Keratinocyte (primary cell): ENCODE measurements at regions not wholly inside any gene's neighbourhood (a gene's known extent, or its start where the extent isn't known, plus 50 kb on each side); places are given as distances from the start of the nearest gene placed in this dataset.

Experiments
- DNase-seq: peaks from one replicate; pipeline ENCODE4 v3.0.0-alpha.2; 2011; ENCODE audit warnings: low read depth, missing footprints, low spot score
- FAIRE-seq: peaks from 2 replicates; lab custom pipeline; 2011; peaks lifted over from hg19 to GRCh38; lab: Jason Lieb, UNC
- H2AFZ ChIP-seq: 2 replicates; pipeline ENCODE4 v1.6.0; 2012; ENCODE audit warnings: low read length, control low read depth, inconsistent platforms; ENCODE audit not compliant: control insufficient read depth
- H3K27ac ChIP-seq: 2 replicates; pipeline ENCODE4 v1.5.1; 2011; ENCODE audit warnings: low read length; ENCODE audit not compliant: control insufficient read depth, insufficient read depth
- H3K27me3 ChIP-seq: 3 replicates; pipeline ENCODE4 v1.6.0; 2011; ENCODE audit warnings: low read length; ENCODE audit not compliant: control insufficient read depth, insufficient read depth; ENCODE audit errors: extremely low read depth
- H3K36me3 ChIP-seq, 2 experiments: 2 replicates in 1 of 2; 3 replicates in 1 of 2; pipeline ENCODE4 v1.5.1; 2011; ENCODE audit warnings: low read length in 2 of 2, mild to moderate bottlenecking in 1 of 2; ENCODE audit not compliant: control insufficient read depth in 2 of 2, insufficient read depth in 2 of 2; ENCODE audit errors: extremely low read depth in 1 of 2
- H3K4me1 ChIP-seq: 3 replicates; pipeline ENCODE4 v1.5.1; 2011; ENCODE audit warnings: low read length; ENCODE audit not compliant: control insufficient read depth, insufficient read depth; ENCODE audit errors: extremely low read depth
- H3K4me2 ChIP-seq: 3 replicates; pipeline ENCODE4 v1.6.0; 2011; ENCODE audit warnings: low read depth, low read length; ENCODE audit not compliant: control insufficient read depth, insufficient read depth; ENCODE audit errors: extremely low read depth
- H3K4me3 ChIP-seq, 3 experiments: fragments of 200-600 bp in 1 of 3; sonication (generic) in 1 of 3; 2 replicates in 2 of 3; 3 replicates in 1 of 3; pipeline ENCODE4 v1.5.1; 2011 to 2016; ENCODE audit warnings: low read length in 3 of 3, mild to moderate bottlenecking in 3 of 3, control low read depth in 2 of 3, inconsistent platforms in 1 of 3, low read depth in 1 of 3, mixed read lengths in 1 of 3, mixed run types in 1 of 3, moderate library complexity in 1 of 3; ENCODE audit not compliant: control insufficient read depth in 2 of 3, insufficient read depth in 2 of 3; ENCODE audit errors: extremely low read depth in 1 of 3
- H3K79me2 ChIP-seq: 2 replicates; pipeline ENCODE4 v1.6.0; 2012; ENCODE audit warnings: low read length; ENCODE audit not compliant: control insufficient read depth, insufficient read depth
- H3K9ac ChIP-seq: 3 replicates; pipeline ENCODE4 v1.6.0; 2011; ENCODE audit warnings: low read length; ENCODE audit not compliant: control insufficient read depth, insufficient read depth; ENCODE audit errors: extremely low read depth
- H3K9me1 ChIP-seq: 3 replicates; pipeline ENCODE4 v1.6.0; 2011; ENCODE audit warnings: low read length; ENCODE audit not compliant: control insufficient read depth, insufficient read depth; ENCODE audit errors: extremely low read depth
- H3K9me3 ChIP-seq: 2 replicates; pipeline ENCODE4 v1.5.1; 2012; ENCODE audit warnings: low read depth, low read length; ENCODE audit not compliant: control insufficient read depth
- H4K20me1 ChIP-seq: 3 replicates; pipeline ENCODE4 v1.6.0; 2011; ENCODE audit warnings: low read length; ENCODE audit not compliant: control insufficient read depth, insufficient read depth; ENCODE audit errors: extremely low read depth
- CTCF ChIP-seq, 3 experiments: IDR thresholded peaks in 1 of 3; conservative IDR thresholded peaks in 1 of 3; optimal IDR thresholded peaks in 1 of 3; 2 replicates in 2 of 3; 3 replicates in 1 of 3; pipeline versions ENCODE3 to v1.5.1; 2011; ENCODE audit warnings: low read length in 3 of 3, mild to moderate bottlenecking in 3 of 3, moderate library complexity in 2 of 3, control low read depth in 1 of 3, inconsistent platforms in 1 of 3; ENCODE audit not compliant: insufficient read depth in 2 of 3; ENCODE audit errors: extremely low read depth in 1 of 3
- EZH2 ChIP-seq: IDR thresholded peaks from one replicate; pipeline ENCODE4 v1.6.1; 2012; ENCODE audit warnings: inconsistent platforms, mild to moderate bottlenecking, low read length, moderate library complexity
- dilution Hi-C: fragments of 300-500 bp; cut with MboI; formaldehyde crosslinking; loops from one replicate; pipeline ENCODE4 v1.7.0; 2020; ENCODE audit warnings: low sequenced_read_pairs; ENCODE audit not compliant: extremely low pct_ligation_motif_present

DNA sequence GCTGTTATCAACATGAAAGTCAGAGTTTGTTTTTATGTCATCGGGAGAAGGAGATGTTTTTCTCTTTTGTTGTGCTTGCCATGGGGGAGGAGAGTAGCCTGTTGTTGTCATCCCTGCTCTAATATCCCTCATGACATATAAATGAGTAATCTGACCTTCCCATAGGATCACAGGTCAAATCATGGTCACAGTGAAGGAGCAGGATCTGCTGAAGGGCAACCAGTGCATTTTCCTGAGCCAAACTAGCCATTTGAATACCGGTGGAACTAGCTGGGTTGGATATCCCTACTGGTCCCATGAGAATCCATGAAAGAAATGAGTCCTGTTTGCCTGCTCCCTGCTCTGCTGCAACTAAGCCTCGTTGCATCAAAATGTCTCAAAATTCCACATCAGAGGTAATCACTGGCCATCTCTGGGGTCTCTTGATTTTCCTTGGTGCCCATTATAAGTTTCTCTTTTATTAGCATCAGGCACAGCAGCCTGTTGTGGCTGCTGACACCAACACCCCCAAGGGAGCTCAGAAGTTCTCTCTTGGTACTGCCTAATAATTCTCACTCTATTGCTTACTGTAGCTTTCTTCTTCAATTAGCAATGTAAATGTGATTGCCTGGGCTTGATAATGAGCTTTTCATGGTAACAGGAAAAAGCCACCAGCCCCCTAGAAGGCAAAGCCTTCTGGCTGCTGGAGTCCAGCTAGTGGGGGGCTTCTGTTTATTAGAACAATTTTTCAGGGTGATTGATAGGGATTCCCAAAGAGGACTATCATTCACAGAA is 211.4 kb upstream of the ERCC4 start:
- no peaks in the 10 kb centered on the region for H3K27me3 ChIP-seq

GRCh38 chr16:13718748-13719147 is 201.2 kb upstream of the ERCC4 start:
- Histone ChIP-seq H3K9ac (no peak overlapping the region), H4K20me1 (no peaks in the 10 kb centered on the region), H3K9me1 (no peaks in the 10 kb centered on the region), H3K27ac (no peak overlapping the region), H3K36me3 (no peaks in the 10 kb centered on the region), H3K9me3 (peaks cover 3% of the 10 kb centered on the region), H3K4me2 (no peak overlapping the region), H3K4me1 (no peaks in the 10 kb centered on the region), H3K27me3 (no peaks in the 10 kb centered on the region), H2AFZ (no peak overlapping the region), H3K79me2 (no peaks in the 10 kb centered on the region), H3K4me3 (no peak overlapping the region)
- dilution Hi-C loops: no loop called here
- DNase-seq (no peak), FAIRE-seq (no peak)
- TF ChIP-seq EZH2 (no peak), CTCF (optimal IDR thresholded peaks at IDR 0.05 in 1 of 3, IDR thresholded peaks at IDR 0.05 in 1 of 3, conservative IDR thresholded peaks at IDR 0.05 in 1 of 3; ENCODE audit: extremely low read depth in 1 of 3, insufficient read depth in 2 of 3, low read length in 3 of 3) (no peak)

More for the DNA sequence above, 211.4 kb upstream of the ERCC4 start:
- DNase-seq (no peak), FAIRE-seq (no peak)
- no peak overlapping the region for H3K27ac ChIP-seq
- no peak overlapping the region for H2AFZ ChIP-seq
- no peaks in the 10 kb centered on the region for H3K79me2 ChIP-seq
- H3K9me3 ChIP-seq: no peaks in the 10 kb centered on the region
- dilution Hi-C loops: no loop called here
- no peak overlapping the region for H3K9ac ChIP-seq
- no peak overlapping the region for H3K4me2 ChIP-seq
- TF ChIP-seq CTCF (optimal IDR thresholded peaks at IDR 0.05 in 1 of 3, IDR thresholded peaks at IDR 0.05 in 1 of 3, conservative IDR thresholded peaks at IDR 0.05 in 1 of 3; ENCODE audit: extremely low read depth in 1 of 3, insufficient read depth in 2 of 3, low read length in 3 of 3) (no peak), EZH2 (no peak)
- H3K4me3 ChIP-seq: no peak overlapping the region
- H3K9me1 ChIP-seq: no peaks in the 10 kb centered on the region
- H3K4me1 ChIP-seq: no peaks in the 10 kb centered on the region
- H4K20me1 ChIP-seq: no peaks in the 10 kb centered on the region
- no peaks in the 10 kb centered on the region for H3K36me3 ChIP-seq
